Adrenal gland (tissue), 5 donors: ENCODE measurements at regions not wholly inside any gene's neighbourhood (a gene's known extent, or its start where the extent isn't known, plus 50 kb on each side); places are given as distances from the start of the nearest gene placed in this dataset.

Experiments
- CTCF ChIP-seq, 6 experiments: fragments of 450-650 bp in 4 of 6; fragments of 200-600 bp in 2 of 6; sonication (generic) in 1 of 6; IDR thresholded peaks; 1 replicate in 5 of 6; 2 replicates in 1 of 6; pipeline versions ENCODE4 v1.5.1 to v1.8.0; 2016 to 2021; ENCODE audit warnings: antibody characterized with exemption in 6 of 6, mild to moderate bottlenecking in 2 of 6, moderate library complexity in 1 of 6
- POLR2A ChIP-seq, 2 donors: fragments of 450-650 bp; IDR thresholded peaks; one replicate each; pipeline ENCODE4 v1.6.1; 2017; ENCODE audit warnings: antibody characterized with exemption in 2 of 2, mild to moderate bottlenecking in 2 of 2, moderate library complexity in 1 of 2
- donor health status: DM: no; HTN: no; CAD: no.

GRCh38 chr11:33956611-33957010 is 64.7 kb upstream of the LMO2 start:
- TF ChIP-seq CTCF (IDR thresholded peaks at IDR 0.05) (no peak), POLR2A (IDR thresholded peaks at IDR 0.05) (no peak)
